IMR-90 (cell line): ENCODE measurements at regions not wholly inside any gene's neighbourhood (a gene's known extent, or its start where the extent isn't known, plus 50 kb on each side); places are given as distances from the start of the nearest gene placed in this dataset.

Experiments used
- CEBPB ChIP-seq: IDR thresholded peaks from 2 replicates; pipeline ENCODE4 v1.6.1; 2012; ENCODE audit warnings: low read depth, low read length, improper control_type of control experiment
- CHD1 ChIP-seq: IDR thresholded peaks from 2 replicates; pipeline ENCODE4 v1.6.1; 2012; ENCODE audit warnings: low read depth, low read length, improper control_type of control experiment
- CTCF ChIP-seq: conservative IDR thresholded peaks from 2 replicates; pipeline ENCODE4 v1.5.1; 2012; ENCODE audit warnings: mild to moderate bottlenecking, low read depth, low read length, improper control_type of control experiment
- FOS ChIP-seq: fragments of 150-350 bp; IDR thresholded peaks from 2 replicates; pipeline ENCODE4 v1.6.1; 2016; ENCODE audit warnings: low read depth, low read length
- MAFK ChIP-seq: IDR thresholded peaks from 2 replicates; pipeline ENCODE4 v1.6.1; 2012; ENCODE audit warnings: low read depth, low read length, improper control_type of control experiment
- MAZ ChIP-seq: IDR thresholded peaks from 2 replicates; pipeline ENCODE4 v1.6.1; 2012; ENCODE audit warnings: low read depth, mild to moderate bottlenecking, low read length, improper control_type of control experiment, moderate library complexity, borderline replicate concordance
- MXI1 ChIP-seq: IDR thresholded peaks from 2 replicates; pipeline ENCODE4 v1.6.1; 2012; ENCODE audit warnings: low read depth, mild to moderate bottlenecking, low read length, moderate library complexity, borderline replicate concordance
- NFE2L2 ChIP-seq: fragments of 150-350 bp; IDR thresholded peaks from 2 replicates; pipeline ENCODE4 v1.6.1; 2016; ENCODE audit warnings: low read depth, mild to moderate bottlenecking, low read length
- POLR2A ChIP-seq: IDR thresholded peaks from 2 replicates; pipeline ENCODE4 v1.6.1; 2012; ENCODE audit warnings: mild to moderate bottlenecking, low read depth, low read length
- RAD21 ChIP-seq: IDR thresholded peaks from 2 replicates; pipeline ENCODE4 v1.6.1; 2012; ENCODE audit warnings: low read length, improper control_type of control experiment
- RCOR1 ChIP-seq: IDR thresholded peaks from 2 replicates; pipeline ENCODE4 v1.6.1; 2012; ENCODE audit warnings: mild to moderate bottlenecking, low read length, improper control_type of control experiment; ENCODE audit not compliant: insufficient replicate concordance
- RFX5 ChIP-seq: IDR thresholded peaks from 2 replicates; pipeline ENCODE4 v1.8.0; 2012; ENCODE audit warnings: low read depth, mild to moderate bottlenecking, low read length, moderate library complexity
- SMC3 ChIP-seq: fragments of 150-350 bp; IDR thresholded peaks from 2 replicates; pipeline ENCODE4 v1.6.1; 2016; ENCODE audit warnings: low read depth, mild to moderate bottlenecking, antibody characterized with exemption, low read length, moderate library complexity
- USF2 ChIP-seq: fragments of 150-350 bp; IDR thresholded peaks from 2 replicates; pipeline ENCODE4 v1.6.1; 2017; ENCODE audit warnings: mild to moderate bottlenecking, antibody characterized with exemption, low read length, low read depth

GRCh38 chr13:58018865-58019264 lies 387.3 kb downstream of the PCDH17 start:
- TF ChIP-seq CTCF (no peak), CHD1 (no peak), POLR2A (no peak), USF2 (no peak), MXI1 (no peak), MAZ (no peak), SMC3 (no peak), RCOR1 (no peak), RFX5 (no peak), FOS (no peak), NFE2L2 (no peak), RAD21 (no peak), MAFK (no peak), CEBPB (no peak)
